ENCODE measurements at regions not wholly inside any gene's neighbourhood (a gene's known extent, or its start where the extent isn't known, plus 50 kb on each side); places are given as distances from the start of the nearest gene placed in this dataset.
A peak's percentile ranks its signal among the peaks of the same experiment; 100 is the strongest.

GRCh38 chr12:116395396-116395795, 117.9 kb upstream of the MED13L start:
- no peak for DNase-seq (ENCODE audit: extremely low read depth in 1 of 11, low read depth in 9 of 11, low spot score in 4 of 11)

DNA sequence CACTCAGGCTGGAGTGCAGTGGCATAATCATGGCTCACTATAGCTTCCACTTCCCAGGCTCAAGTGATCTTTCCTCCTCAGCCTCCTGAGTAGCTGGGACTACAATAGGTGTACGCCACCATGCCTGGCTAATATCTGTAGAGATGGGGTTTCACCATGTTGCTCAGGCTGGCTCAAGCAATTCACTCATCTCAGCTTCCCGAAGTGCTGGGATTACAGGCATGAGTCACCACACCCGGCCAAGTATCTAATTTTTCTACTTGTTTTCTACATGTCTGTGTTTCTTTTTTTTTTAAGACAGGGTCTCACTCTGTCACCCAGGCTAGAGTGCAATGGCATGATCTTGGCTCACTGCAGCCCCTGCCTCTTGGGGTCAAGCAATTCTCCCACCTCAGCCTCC, 119.7 kb upstream of the MED13L start:
- no peak for DNase-seq (ENCODE audit: extremely low read depth in 1 of 11, low read depth in 9 of 11, low spot score in 4 of 11)

GRCh38 chr12:116398193-116398592, 120.7 kb upstream of the MED13L start:
- no peak for DNase-seq (ENCODE audit: extremely low read depth in 1 of 11, low read depth in 9 of 11, low spot score in 4 of 11)

DNA sequence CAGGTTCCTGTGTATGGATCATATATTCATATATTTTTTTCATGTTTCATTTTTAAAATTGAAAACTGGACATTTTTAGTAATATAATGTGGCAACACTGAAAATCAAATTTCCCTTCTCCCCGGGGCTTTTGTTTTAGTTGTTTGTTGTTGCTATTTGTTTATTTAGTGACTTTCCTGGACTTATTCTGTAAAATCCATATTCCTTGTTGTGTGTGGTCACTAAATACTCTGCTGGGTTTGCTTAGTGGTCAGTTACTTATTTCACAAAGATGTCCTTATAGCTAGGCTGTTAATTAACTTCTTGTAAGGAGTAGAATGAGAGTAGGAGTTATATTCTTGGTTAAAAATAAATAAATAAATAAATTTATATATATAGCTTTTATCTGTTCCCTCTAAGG, 121.6 kb upstream of the MED13L start:
- DNase-seq (ENCODE audit: extremely low read depth in 1 of 11, low read depth in 9 of 11, low spot score in 4 of 11): no peak

DNA sequence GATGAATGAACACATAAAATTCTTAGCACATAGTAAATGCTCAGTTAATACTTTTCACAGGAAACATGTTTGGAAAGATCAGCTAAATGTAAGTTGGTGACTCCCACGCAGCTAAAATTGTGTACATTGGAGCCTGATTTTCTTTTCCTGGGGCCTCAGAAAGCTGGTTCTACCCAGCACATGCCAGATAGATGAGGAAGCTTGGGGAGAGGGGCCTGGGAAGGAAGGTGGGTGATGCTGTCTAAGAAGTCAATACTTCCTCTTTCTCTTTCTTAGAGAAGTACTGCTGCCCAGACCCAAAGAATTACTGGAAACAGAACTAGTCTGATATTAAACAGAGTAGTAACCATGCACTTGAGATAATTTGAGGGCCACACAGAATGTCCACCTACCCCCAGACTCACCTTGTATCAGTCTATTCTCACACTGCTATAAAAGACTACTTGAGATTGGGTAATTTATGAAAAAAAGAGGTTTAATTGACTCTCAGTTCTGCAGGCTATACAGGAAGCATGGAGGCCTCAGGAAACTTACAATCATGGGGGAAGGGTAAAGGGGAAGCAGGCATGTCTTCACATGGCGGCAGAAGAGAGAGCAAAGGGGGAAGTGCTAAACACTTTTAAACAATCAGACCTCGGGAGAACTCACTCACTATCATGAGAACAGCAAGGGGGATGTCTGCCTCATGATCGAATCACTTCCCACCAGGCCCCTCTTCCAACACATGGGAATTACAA, 123.3 kb upstream of the MED13L start:
- DNase-seq (ENCODE audit: extremely low read depth in 1 of 11, low read depth in 9 of 11, low spot score in 4 of 11): no peak

DNA sequence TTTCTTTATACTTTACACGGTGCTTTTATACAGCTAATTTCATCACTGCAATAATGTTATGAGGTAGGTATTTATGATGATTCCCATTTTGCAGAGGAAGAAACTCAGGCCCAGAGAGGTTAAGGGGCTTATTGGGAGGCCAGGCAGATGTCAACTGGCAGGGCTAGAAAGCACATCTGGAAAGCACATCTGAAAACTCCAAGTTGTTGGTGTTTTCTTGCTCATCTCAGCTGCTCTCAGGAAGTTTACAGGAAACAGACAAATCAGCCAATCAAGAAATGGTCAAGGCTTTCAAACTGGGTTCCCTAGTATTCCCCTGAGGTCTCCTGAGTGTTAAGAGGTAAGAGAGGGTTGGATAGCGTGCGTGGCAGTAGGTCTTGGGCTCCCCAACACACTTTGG, 124.1 kb upstream of the MED13L start:
- no peak for DNase-seq (ENCODE audit: extremely low read depth in 1 of 11, low read depth in 9 of 11, low spot score in 4 of 11)

GRCh38 chr12:116402163-116402939, 124.9 kb upstream of the MED13L start:
- DNase-seq (ENCODE audit: extremely low read depth in 1 of 11, low read depth in 9 of 11, low spot score in 4 of 11): no peak

- DNase-seq (ENCODE audit: extremely low read depth in 1 of 11, low read depth in 9 of 11, low spot score in 4 of 11): no peak
Measured at GRCh38 chr12:116403546-116403945, 126.1 kb upstream of the MED13L start.

GRCh38 chr12:116404247-116404646, 126.8 kb upstream of the MED13L start:
- DNase-seq (ENCODE audit: extremely low read depth in 1 of 11, low read depth in 9 of 11, low spot score in 4 of 11): no peak

DNA sequence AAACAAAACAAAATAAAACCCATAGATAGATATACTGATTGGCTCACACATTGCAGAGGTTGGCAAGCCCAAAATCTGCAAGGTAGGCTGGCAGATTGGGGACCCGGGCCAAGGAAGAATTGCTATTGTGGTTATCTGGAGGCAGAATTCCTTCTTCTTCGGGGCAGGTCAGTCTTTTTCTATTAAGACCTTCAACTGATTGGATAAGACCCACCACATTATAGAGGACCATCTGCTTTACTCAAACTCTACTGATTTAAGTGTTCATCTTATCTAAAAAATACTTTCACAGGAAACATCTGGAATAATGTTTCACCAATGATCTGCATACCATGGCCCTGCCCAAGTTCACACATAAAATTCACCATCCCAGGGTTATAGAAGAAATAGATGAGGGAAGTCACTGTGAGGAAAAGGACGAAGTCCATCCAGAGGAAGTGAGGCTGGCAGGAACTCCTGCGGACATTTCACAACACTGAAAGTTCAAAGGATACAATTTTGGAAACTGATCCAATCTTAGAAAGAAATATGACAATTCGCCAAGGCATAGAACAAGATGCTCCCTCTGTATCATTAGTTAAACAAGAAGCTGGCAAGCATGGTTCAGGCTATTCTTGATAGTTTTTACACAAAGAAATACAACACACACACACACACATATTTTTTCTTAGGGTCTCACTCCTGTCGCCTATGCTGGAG, 127.6 kb upstream of the MED13L start:
- DNase-seq (ENCODE audit: extremely low read depth in 1 of 11, low read depth in 9 of 11, low spot score in 4 of 11): no peak

- peak in 2 of 11 donors; percentile 33 to 53 for DNase-seq (ENCODE audit: extremely low read depth in 1 of 11, low read depth in 9 of 11, low spot score in 4 of 11)
Measured at GRCh38 chr12:116406529-116406928, 129.0 kb upstream of the MED13L start.

DNA sequence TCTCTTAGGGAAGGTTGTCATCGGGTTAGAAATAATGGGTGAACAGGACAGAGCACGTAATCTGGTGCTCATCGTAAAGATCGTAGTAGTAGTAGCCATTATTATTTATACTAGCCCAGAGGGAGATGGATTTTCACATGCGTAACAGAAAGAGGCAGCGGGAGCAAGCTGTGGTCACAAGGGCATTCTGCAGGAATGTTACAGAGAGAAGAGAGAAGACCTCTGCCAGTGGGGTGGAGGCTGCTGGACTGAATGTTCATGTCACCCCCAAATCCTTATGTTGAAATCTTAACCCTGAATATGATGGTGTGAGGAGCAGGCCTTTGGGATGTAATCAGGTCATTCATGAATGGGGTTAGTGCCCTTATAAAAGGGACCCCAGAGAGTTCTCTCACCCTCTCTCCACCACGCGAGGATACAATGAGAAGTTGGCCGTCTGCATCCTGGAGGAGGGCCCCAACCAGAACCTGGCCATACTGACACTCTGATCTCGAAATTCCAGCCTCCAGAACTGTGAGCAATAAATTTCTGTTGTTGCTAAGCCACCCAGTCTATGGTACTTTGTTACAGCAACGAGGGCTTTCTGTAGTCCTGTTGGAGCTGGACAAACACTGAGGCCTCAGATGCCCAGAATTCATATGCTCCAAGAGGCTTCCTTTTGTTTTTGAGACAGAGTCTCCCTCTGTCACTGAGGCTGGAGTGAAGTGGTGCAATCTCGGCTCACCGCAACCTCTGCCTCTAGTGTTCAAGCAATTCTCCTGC, 131.2 kb upstream of the MED13L start:
- DNase-seq (ENCODE audit: extremely low read depth in 1 of 11, low read depth in 9 of 11, low spot score in 4 of 11): no peak

- DNase-seq (ENCODE audit: extremely low read depth in 1 of 11, low read depth in 9 of 11, low spot score in 4 of 11): no peak
Measured at GRCh38 chr12:116411977-116412376, 134.5 kb upstream of the MED13L start.

DNA sequence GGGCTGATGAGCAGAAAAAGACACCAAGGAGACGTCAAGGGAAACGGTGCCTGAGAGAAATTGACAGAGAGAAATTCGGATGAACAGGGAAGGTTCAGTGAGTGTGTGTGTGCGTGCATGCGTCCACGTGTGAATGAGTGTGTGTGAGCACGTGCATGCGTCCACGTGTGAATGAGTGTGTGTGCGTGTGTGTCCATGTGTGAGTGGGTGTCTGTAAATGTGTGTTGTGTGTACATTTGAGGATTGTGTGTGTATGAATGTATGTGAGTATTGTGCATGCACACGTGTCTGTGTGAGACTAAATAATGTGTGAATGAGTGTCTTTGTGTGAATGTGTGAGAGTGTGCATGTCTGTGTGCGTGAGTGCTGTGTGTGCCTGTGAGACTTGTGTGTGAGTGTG, 137.4 kb upstream of the MED13L start:
- DNase-seq (ENCODE audit: extremely low read depth in 1 of 11, low read depth in 9 of 11, low spot score in 4 of 11): no peak

- DNase-seq (ENCODE audit: extremely low read depth in 1 of 11, low read depth in 9 of 11, low spot score in 4 of 11): no peak
Measured at GRCh38 chr12:116415408-116416108, 138.1 kb upstream of the MED13L start.

DNA sequence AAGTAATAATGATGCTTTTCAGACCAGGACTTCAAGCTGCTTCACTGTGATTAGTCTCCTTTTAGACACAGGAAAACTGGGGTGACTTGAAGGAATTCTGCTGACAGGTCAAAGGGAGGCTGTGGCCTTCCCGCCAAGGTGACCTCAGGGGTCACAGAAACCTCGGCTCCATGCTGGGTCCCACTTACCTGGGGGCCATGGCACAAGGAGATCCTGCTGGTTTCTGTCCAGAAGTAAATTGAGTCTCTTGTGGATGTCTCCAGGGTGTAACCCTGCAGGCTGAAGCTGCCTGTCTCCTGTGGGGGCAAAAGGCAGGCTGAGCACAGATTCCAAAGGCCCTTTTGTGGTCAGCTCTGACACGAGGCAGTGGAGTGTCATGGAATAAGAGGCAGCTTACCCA, 138.7 kb upstream of the MED13L start:
- DNase-seq (ENCODE audit: extremely low read depth in 1 of 11, low read depth in 9 of 11, low spot score in 4 of 11): no peak

DNA sequence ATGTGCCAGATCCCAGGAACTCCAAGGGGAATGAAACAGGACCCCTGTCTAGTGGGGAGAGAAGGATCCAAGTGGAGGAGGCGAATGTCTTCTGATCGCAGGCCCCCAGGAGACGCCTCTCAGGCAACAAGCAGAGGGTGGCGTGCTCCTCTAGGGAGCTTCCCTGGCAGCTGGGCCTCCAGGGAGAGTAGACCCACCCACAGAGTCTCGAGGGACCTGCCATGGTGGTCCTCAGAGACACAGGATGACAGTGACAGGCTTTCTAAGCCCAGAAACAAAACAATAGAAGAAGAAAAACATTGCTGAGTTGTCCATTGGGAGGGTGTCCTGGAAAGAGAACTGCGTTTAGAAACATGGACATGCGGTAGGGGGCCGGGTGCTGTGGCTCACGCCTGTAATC, 140.6 kb upstream of the MAP1LC3B2 start:
- DNase-seq (ENCODE audit: extremely low read depth in 1 of 11, low read depth in 9 of 11, low spot score in 4 of 11): no peak

DNA sequence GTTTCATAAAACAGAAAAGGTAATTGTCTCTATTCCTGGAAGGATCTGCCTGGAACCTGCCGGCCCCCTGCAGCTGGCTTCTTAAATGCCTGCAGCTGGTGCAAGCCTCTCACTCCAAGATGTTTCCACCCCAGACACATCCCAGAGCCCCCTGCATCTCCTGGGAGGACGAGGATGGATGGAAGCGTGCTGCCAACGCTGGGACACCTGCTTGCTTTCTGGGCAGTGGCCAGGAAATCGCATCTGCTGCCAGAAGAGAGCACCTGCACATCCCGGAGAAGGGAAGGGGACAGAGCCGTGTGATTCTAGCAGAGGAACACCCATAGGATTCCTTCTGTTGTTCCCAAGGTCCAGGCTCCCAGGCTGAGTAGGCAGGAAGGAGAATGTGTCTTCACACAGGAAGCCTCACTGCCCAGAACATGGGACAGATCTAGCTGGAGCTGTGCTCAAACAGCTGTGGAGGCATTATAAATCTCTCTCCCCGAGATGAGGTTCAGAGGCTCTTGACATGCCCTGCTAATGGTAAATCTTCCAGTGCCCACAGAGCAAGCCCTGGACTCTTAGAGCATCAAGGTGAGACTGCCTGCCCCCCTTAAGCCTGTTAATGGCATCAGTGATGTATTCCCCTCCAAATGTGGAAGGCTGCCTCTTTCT, 138.8 kb upstream of the MAP1LC3B2 start:
- no peak for DNase-seq (ENCODE audit: extremely low read depth in 1 of 11, low read depth in 9 of 11, low spot score in 4 of 11)
